SU-DHL-6 (cell line): ENCODE measurements at regions not wholly inside any gene's neighbourhood (a gene's known extent, or its start where the extent isn't known, plus 50 kb on each side); places are given as distances from the start of the nearest gene placed in this dataset.

Experiments
- H2AFZ ChIP-seq: fragments of 200-600 bp; sonication (generic); 2 replicates; pipeline ENCODE4 v1.6.1; 2014; ENCODE audit warnings: low read depth, mild to moderate bottlenecking, moderate library complexity, mixed read lengths, antibody characterized with exemption, low read length; ENCODE audit not compliant: severe bottlenecking
- H3F3A ChIP-seq: fragments of 200-600 bp; shearing (Covaris generic); 2 replicates; pipeline ENCODE4 v1.6.0; 2016; ENCODE audit warnings: antibody characterized with exemption, mild to moderate bottlenecking; ENCODE audit not compliant: insufficient read depth
- H3K27ac ChIP-seq: fragments of 200-600 bp; sonication (generic); 2 replicates; pipeline ENCODE4 v1.5.1; 2016; ENCODE audit warnings: low read depth, mild to moderate bottlenecking, low read length, moderate library complexity, mixed read lengths
- H3K27me3 ChIP-seq: fragments of 200-600 bp; sonication (generic), shearing (Covaris generic); 2 replicates; pipeline ENCODE4 v1.6.0; 2014; ENCODE audit warnings: mild to moderate bottlenecking, low read length
- H3K36me3 ChIP-seq: fragments of 200-600 bp; sonication (generic); 2 replicates; pipeline ENCODE4 v1.6.1; 2014; ENCODE audit warnings: mild to moderate bottlenecking, low read length, mixed read lengths
- H3K4me2 ChIP-seq: fragments of 300-600, 200-600 bp; shearing (Covaris generic), sonication (generic); 2 replicates; pipeline ENCODE4 v1.6.0; 2014; ENCODE audit warnings: low read length, low read depth, mild to moderate bottlenecking; ENCODE audit not compliant: poor library complexity, severe bottlenecking
- H3K4me3 ChIP-seq: fragments of 200-600 bp; sonication (generic); 2 replicates; pipeline ENCODE4 v1.5.1; 2014; ENCODE audit warnings: antibody characterized with exemption, low read length, mild to moderate bottlenecking, mixed read lengths; ENCODE audit not compliant: insufficient read depth, poor library complexity, severe bottlenecking
- H3K79me2 ChIP-seq: fragments of 200-600 bp; sonication (generic); 2 replicates; pipeline ENCODE4 v1.6.1; 2014; ENCODE audit warnings: mild to moderate bottlenecking, low read length, moderate library complexity; ENCODE audit not compliant: insufficient read depth
- H3K9ac ChIP-seq: fragments of 200-600 bp; sonication (generic); 2 replicates; pipeline ENCODE4 v1.7.0; 2014; ENCODE audit warnings: mild to moderate bottlenecking, low read length
- H3K9me2 ChIP-seq: fragments of 200-600 bp; sonication (generic); replicated peaks from 2 replicates; pipeline ENCODE4 v1.6.1; 2014; ENCODE audit warnings: low read length; ENCODE audit not compliant: insufficient read depth
- H3K9me3 ChIP-seq: fragments of 200-600 bp; sonication (generic); 2 replicates; pipeline ENCODE4 v1.6.1; 2014; ENCODE audit warnings: low read length, mixed read lengths; ENCODE audit not compliant: insufficient read depth
- H4K20me1 ChIP-seq: fragments of 200-600 bp; sonication (generic); 2 replicates; pipeline ENCODE4 v1.6.1; 2014; ENCODE audit warnings: low read depth, mild to moderate bottlenecking, antibody characterized with exemption, low read length, moderate library complexity, mixed read lengths
- EZH2phosphoT487 ChIP-seq: fragments of 200-600 bp; sonication (generic), shearing (Covaris generic); conservative IDR thresholded peaks from 2 replicates; pipeline ENCODE4 v1.6.1; 2018; ENCODE audit warnings: mild to moderate bottlenecking, antibody characterized with exemption, low read length, moderate library complexity, mixed read lengths
- TF ChIP-seq, protein P1 (sequence below): fragments of 200-600 bp; sonication (generic); IDR thresholded peaks from one replicate; pipeline ENCODE4 v1.5.1; 2017; ENCODE audit warnings: antibody characterized with exemption, mild to moderate bottlenecking, low read length, moderate library complexity; ENCODE audit not compliant: insufficient read depth, poor library complexity, severe bottlenecking

DNA sequence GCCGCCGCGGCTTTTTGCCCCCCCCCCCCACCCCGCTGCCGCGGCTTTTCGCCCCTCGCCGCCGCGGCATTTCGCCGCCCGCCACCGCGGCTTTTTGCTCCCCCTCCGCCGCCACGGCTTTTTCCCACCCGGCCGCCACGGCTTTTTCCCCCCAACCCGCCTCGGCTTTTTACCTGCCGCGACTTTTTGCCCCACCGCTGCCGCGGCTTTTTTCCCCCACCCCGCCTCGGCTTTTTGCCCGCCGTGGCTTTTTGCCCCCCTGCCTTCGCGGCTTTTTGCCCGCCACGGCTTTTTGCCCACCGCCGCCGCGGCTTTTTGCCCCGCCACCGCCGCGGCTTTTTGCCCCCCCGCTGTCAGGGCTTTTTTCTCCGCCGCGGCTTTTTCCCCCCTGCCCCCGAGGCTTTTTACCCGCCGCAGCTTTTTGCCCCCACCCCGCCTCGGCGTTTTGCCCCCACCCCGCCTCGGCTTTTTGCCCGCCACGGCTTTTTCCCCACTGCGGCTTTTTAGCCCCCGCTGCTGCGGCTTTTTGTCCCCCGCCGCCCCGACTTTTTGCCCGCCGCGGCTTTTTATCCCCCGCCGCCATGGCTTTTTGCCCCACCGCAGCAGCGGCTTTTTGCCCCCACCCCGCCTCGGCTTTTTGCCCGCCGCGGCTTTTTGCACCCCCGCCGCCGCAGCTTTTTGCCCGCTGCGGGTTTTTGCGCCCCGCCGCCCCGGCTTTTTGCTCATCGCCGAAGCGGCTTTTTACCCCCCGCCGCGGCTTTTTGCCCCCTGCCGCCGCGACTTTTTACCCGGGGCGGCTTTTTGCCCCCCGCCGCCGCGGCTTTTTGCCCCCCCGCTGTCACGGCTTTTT, 527.8 kb upstream of the WSB1 start:
- no peaks in the 10 kb centered on the region for H3K27me3 ChIP-seq
- no peak overlapping the region for H3K9ac ChIP-seq
- H3K4me3 ChIP-seq = no peak overlapping the region
- H3F3A ChIP-seq = no peaks in the 10 kb centered on the region
- H4K20me1 ChIP-seq = no peaks in the 10 kb centered on the region
- H2AFZ ChIP-seq = no peak overlapping the region
- no peaks in the 10 kb centered on the region for H3K9me2 ChIP-seq
- H3K4me2 ChIP-seq = no peak overlapping the region
- TF ChIP-seq, protein P1, sequence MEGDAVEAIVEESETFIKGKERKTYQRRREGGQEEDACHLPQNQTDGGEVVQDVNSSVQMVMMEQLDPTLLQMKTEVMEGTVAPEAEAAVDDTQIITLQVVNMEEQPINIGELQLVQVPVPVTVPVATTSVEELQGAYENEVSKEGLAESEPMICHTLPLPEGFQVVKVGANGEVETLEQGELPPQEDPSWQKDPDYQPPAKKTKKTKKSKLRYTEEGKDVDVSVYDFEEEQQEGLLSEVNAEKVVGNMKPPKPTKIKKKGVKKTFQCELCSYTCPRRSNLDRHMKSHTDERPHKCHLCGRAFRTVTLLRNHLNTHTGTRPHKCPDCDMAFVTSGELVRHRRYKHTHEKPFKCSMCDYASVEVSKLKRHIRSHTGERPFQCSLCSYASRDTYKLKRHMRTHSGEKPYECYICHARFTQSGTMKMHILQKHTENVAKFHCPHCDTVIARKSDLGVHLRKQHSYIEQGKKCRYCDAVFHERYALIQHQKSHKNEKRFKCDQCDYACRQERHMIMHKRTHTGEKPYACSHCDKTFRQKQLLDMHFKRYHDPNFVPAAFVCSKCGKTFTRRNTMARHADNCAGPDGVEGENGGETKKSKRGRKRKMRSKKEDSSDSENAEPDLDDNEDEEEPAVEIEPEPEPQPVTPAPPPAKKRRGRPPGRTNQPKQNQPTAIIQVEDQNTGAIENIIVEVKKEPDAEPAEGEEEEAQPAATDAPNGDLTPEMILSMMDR = no peak
- TF ChIP-seq EZH2phosphoT487 = no peak
- H3K36me3 ChIP-seq = no peaks in the 10 kb centered on the region
- H3K9me3 ChIP-seq = no peaks in the 10 kb centered on the region
- H3K79me2 ChIP-seq = no peaks in the 10 kb centered on the region
- H3K27ac ChIP-seq = no peak overlapping the region

- Histone ChIP-seq H3K27me3 (no peaks in the 10 kb centered on the region), H2AFZ (no peak overlapping the region)
Measured at GRCh38 chr17:26766743-26767142, 527.2 kb upstream of the WSB1 start.

GRCh38 chr17:26773189-26774188, 520.4 kb upstream of the WSB1 start:
- no peaks in the 10 kb centered on the region for H3K27me3 ChIP-seq
- no peaks in the 10 kb centered on the region for H3K9me3 ChIP-seq
- no peak overlapping the region for H3K27ac ChIP-seq
- H2AFZ ChIP-seq = no peak overlapping the region
- no peak overlapping the region for H3K4me2 ChIP-seq
- no peaks in the 10 kb centered on the region for H3K36me3 ChIP-seq
- no peak overlapping the region for H3K9ac ChIP-seq
- no peak overlapping the region for H3K4me3 ChIP-seq
- no peaks in the 10 kb centered on the region for H3K79me2 ChIP-seq
- TF ChIP-seq, protein P1 = no peak
- no peak for TF ChIP-seq EZH2phosphoT487
- H3K9me2 ChIP-seq = no peaks in the 10 kb centered on the region
- no peaks in the 10 kb centered on the region for H3F3A ChIP-seq
- no peaks in the 10 kb centered on the region for H4K20me1 ChIP-seq

More at GRCh38 chr17:26766743-26767142, 527.2 kb upstream of the WSB1 start:
- H4K20me1 ChIP-seq = no peaks in the 10 kb centered on the region
- H3K4me2 ChIP-seq = no peak overlapping the region
- TF ChIP-seq EZH2phosphoT487 = no peak
- TF ChIP-seq, protein P1 = no peak
- H3K36me3 ChIP-seq = no peaks in the 10 kb centered on the region
- H3K9me2 ChIP-seq = no peaks in the 10 kb centered on the region
- no peak overlapping the region for H3K27ac ChIP-seq
- H3K9ac ChIP-seq = no peak overlapping the region
- H3F3A ChIP-seq = no peaks in the 10 kb centered on the region
- H3K9me3 ChIP-seq = no peaks in the 10 kb centered on the region
- H3K4me3 ChIP-seq = no peak overlapping the region
- H3K79me2 ChIP-seq = no peaks in the 10 kb centered on the region
